ENCODE measurements at regions not wholly inside any gene's neighbourhood (a gene's known extent, or its start where the extent isn't known, plus 50 kb on each side); places are given as distances from the start of the nearest gene placed in this dataset.

GRCh38 chr2:59233920-59234319 lies 992.8 kb upstream of the FANCL start:
- no peak for TF ChIP-seq CTCF (IDR thresholded peaks at IDR 0.05)
- TF ChIP-seq POLR2A (IDR thresholded peaks at IDR 0.05), result no peak

Measured in Peyer's patch (tissue), 4 donors.